ENCODE measurements at regions not wholly inside any gene's neighbourhood (a gene's known extent, or its start where the extent isn't known, plus 50 kb on each side); places are given as distances from the start of the nearest gene placed in this dataset.

- no peak for DNase-seq
These were observed 135.9 kb upstream of the AGBL1 start for GRCh38 chr15:85943791-85944190.

- DNase-seq, result no peak
These were observed 132.7 kb upstream of the AGBL1 start for GRCh38 chr15:85947021-85947420.

- no peak for DNase-seq
These were observed 131.7 kb upstream of the AGBL1 start for GRCh38 chr15:85947936-85948335.

- no peak for DNase-seq
These were observed 129.6 kb upstream of the AGBL1 start for GRCh38 chr15:85950101-85950500.

GRCh38 chr15:85954586-85954985 is 125.1 kb upstream of the AGBL1 start:
- no peak for DNase-seq

GRCh38 chr15:85955501-85956391 is 123.9 kb upstream of the AGBL1 start:
- DNase-seq, result no peak

- no peak for DNase-seq
These were observed 123.0 kb upstream of the AGBL1 start for GRCh38 chr15:85956532-85957275.

GRCh38 chr15:85959611-85960010 is 120.1 kb upstream of the AGBL1 start:
- DNase-seq, result no peak

- no peak for DNase-seq
These were observed 119.3 kb upstream of the AGBL1 start for GRCh38 chr15:85960381-85960780.

GRCh38 chr15:85961821-85962220 is 117.8 kb upstream of the AGBL1 start:
- no peak for DNase-seq

- no peak for DNase-seq
These were observed 116.4 kb upstream of the AGBL1 start for GRCh38 chr15:85963262-85963760.

- no peak for DNase-seq
These were observed 115.2 kb upstream of the AGBL1 start for GRCh38 chr15:85964471-85964870.

GRCh38 chr15:85967553-85967952 is 112.1 kb upstream of the AGBL1 start:
- no peak for DNase-seq

- no peak for DNase-seq
These were observed 106.7 kb upstream of the AGBL1 start for GRCh38 chr15:85972805-85973540.

GRCh38 chr15:85973584-85974347 is 105.9 kb upstream of the AGBL1 start:
- no peak for DNase-seq

GRCh38 chr15:85974348-85974705 is 105.3 kb upstream of the AGBL1 start:
- DNase-seq, result no peak

GRCh38 chr15:85974742-85975141 is 104.9 kb upstream of the AGBL1 start:
- no peak for DNase-seq

- no peak for DNase-seq
These were observed 103.6 kb upstream of the AGBL1 start for GRCh38 chr15:85976102-85976501.

- no peak for DNase-seq
These were observed 102.7 kb upstream of the AGBL1 start for GRCh38 chr15:85976986-85977385.

- no peak for DNase-seq
These were observed 102.1 kb upstream of the AGBL1 start for GRCh38 chr15:85977586-85977985.

- DNase-seq, result no peak
These were observed 99.7 kb upstream of the AGBL1 start for GRCh38 chr15:85979929-85980328.

GRCh38 chr15:85980946-85981345 is 98.7 kb upstream of the AGBL1 start:
- no peak for DNase-seq

GRCh38 chr15:85984241-85984640 is 95.4 kb upstream of the AGBL1 start:
- DNase-seq, result no peak
